ENCODE measurements at regions not wholly inside any gene's neighbourhood (a gene's known extent, or its start where the extent isn't known, plus 50 kb on each side); places are given as distances from the start of the nearest gene placed in this dataset.
A peak's percentile ranks its signal among the peaks of the same experiment; 100 is the strongest.

DNA sequence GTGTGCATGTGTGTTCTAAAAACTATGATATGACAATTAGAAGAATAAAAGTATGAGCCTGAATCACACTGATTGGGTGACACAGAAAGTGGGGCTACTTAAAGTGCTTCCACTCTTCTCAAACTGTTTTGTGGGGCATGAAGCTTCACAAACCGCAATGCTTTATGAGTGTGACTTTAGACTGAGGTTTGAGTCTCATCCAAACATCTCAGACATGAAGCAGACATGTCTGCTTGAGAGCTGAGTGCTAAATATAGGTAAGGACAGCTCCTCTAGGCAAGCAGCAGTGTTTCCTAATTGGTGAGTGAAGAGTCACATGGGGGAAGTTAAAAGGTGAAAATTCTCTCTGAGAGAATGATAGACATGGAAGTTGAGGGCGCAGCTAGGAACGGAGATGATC, 726.9 kb upstream of the CITED2 start:
- H4K20me1 ChIP-seq (ENCODE audit: insufficient read depth): no peaks in the 10 kb centered on the region
- no peak overlapping the region for H3K4me2 ChIP-seq (ENCODE audit: low read length)
- H2AFZ ChIP-seq (ENCODE audit: low read depth, low read length): no peak overlapping the region
- TF ChIP-seq, protein P1, sequence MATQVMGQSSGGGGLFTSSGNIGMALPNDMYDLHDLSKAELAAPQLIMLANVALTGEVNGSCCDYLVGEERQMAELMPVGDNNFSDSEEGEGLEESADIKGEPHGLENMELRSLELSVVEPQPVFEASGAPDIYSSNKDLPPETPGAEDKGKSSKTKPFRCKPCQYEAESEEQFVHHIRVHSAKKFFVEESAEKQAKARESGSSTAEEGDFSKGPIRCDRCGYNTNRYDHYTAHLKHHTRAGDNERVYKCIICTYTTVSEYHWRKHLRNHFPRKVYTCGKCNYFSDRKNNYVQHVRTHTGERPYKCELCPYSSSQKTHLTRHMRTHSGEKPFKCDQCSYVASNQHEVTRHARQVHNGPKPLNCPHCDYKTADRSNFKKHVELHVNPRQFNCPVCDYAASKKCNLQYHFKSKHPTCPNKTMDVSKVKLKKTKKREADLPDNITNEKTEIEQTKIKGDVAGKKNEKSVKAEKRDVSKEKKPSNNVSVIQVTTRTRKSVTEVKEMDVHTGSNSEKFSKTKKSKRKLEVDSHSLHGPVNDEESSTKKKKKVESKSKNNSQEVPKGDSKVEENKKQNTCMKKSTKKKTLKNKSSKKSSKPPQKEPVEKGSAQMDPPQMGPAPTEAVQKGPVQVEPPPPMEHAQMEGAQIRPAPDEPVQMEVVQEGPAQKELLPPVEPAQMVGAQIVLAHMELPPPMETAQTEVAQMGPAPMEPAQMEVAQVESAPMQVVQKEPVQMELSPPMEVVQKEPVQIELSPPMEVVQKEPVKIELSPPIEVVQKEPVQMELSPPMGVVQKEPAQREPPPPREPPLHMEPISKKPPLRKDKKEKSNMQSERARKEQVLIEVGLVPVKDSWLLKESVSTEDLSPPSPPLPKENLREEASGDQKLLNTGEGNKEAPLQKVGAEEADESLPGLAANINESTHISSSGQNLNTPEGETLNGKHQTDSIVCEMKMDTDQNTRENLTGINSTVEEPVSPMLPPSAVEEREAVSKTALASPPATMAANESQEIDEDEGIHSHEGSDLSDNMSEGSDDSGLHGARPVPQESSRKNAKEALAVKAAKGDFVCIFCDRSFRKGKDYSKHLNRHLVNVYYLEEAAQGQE (IDR thresholded peaks at IDR 0.05; ENCODE audit: borderline replicate concordance): no peak
- no peaks in the 10 kb centered on the region for H3K9me2 ChIP-seq (ENCODE audit: insufficient read depth, low read length)
- H3K27ac ChIP-seq (ENCODE audit: low read length): no peak overlapping the region
- no peaks in the 10 kb centered on the region for H3K36me3 ChIP-seq (ENCODE audit: insufficient read depth, low read length)
- no peaks in the 10 kb centered on the region for H3K9me3 ChIP-seq (ENCODE audit: low read length)
- no peak overlapping the region for H3K4me3 ChIP-seq (ENCODE audit: low read length)
- H3K27me3 ChIP-seq (ENCODE audit: insufficient read depth, low read depth, low read length): no peaks in the 10 kb centered on the region
- no peaks in the 10 kb centered on the region for H3K79me2 ChIP-seq (replicated peaks; ENCODE audit: insufficient read depth, low read length)
- H3F3A ChIP-seq (ENCODE audit: insufficient read depth, low read length, poor library complexity, severe bottlenecking): no peaks in the 10 kb centered on the region
- no peak overlapping the region for H3K9ac ChIP-seq (ENCODE audit: low read length)

- Histone ChIP-seq H3K27ac (ENCODE audit: low read length) (peak overlapping the region; percentile 35), H3K9me3 (ENCODE audit: low read length) (no peaks in the 10 kb centered on the region), H3K9ac (ENCODE audit: low read length) (no peak overlapping the region), H3K9me2 (ENCODE audit: insufficient read depth, low read length) (no peaks in the 10 kb centered on the region), H4K20me1 (ENCODE audit: insufficient read depth) (no peaks in the 10 kb centered on the region), H3K4me2 (ENCODE audit: low read length) (no peak overlapping the region), H3K4me3 (ENCODE audit: low read length) (no peak overlapping the region), H3K27me3 (ENCODE audit: insufficient read depth, low read depth, low read length) (no peaks in the 10 kb centered on the region), H3K36me3 (ENCODE audit: insufficient read depth, low read length) (no peaks in the 10 kb centered on the region), H3K79me2 (replicated peaks; ENCODE audit: insufficient read depth, low read length) (no peaks in the 10 kb centered on the region), H3F3A (ENCODE audit: insufficient read depth, low read length, poor library complexity, severe bottlenecking) (no peaks in the 10 kb centered on the region), H2AFZ (ENCODE audit: low read depth, low read length) (no peak overlapping the region)
- peak; percentile 11 for TF ChIP-seq RAD21 (conservative IDR thresholded peaks at IDR 0.05)
- TF ChIP-seq MXI1 (conservative IDR thresholded peaks at IDR 0.05; ENCODE audit: poor library complexity, severe bottlenecking): no peak
These were observed 721.1 kb upstream of the CITED2 start for GRCh38 chr6:140095532-140095931.

- no peaks in the 10 kb centered on the region for H3K9me2 ChIP-seq (ENCODE audit: insufficient read depth, low read length)
- H3K9ac ChIP-seq (ENCODE audit: low read length): no peak overlapping the region
- H3K36me3 ChIP-seq (ENCODE audit: insufficient read depth, low read length): no peaks in the 10 kb centered on the region
- H2AFZ ChIP-seq (ENCODE audit: low read depth, low read length): no peak overlapping the region
- H3K4me2 ChIP-seq (ENCODE audit: low read length): no peak overlapping the region
- TF ChIP-seq POLR2AphosphoS5 (IDR thresholded peaks at IDR 0.05): no peak
- TF ChIP-seq TAF1 (IDR thresholded peaks at IDR 0.05; ENCODE audit: low read depth): no peak
- TF ChIP-seq SMC3 (conservative IDR thresholded peaks at IDR 0.05; ENCODE audit: poor library complexity): no peak
- no peak for TF ChIP-seq CTCF (IDR thresholded peaks at IDR 0.05; ENCODE audit: poor library complexity, severe bottlenecking)
- no peak for TF ChIP-seq EP300 (conservative IDR thresholded peaks at IDR 0.05; ENCODE audit: poor library complexity, severe bottlenecking)
- no peak for TF ChIP-seq EZH2 (IDR thresholded peaks at IDR 0.05; ENCODE audit: borderline replicate concordance, insufficient read depth, low read length, poor library complexity, severe bottlenecking)
- no peak for TF ChIP-seq RAD21 (conservative IDR thresholded peaks at IDR 0.05)
- TF ChIP-seq, protein P1 (IDR thresholded peaks at IDR 0.05; ENCODE audit: borderline replicate concordance): no peak
- no peak for TF ChIP-seq MXI1 (conservative IDR thresholded peaks at IDR 0.05; ENCODE audit: poor library complexity, severe bottlenecking)
- H3K9me3 ChIP-seq (ENCODE audit: low read length): no peaks in the 10 kb centered on the region
- no peaks in the 10 kb centered on the region for H3F3A ChIP-seq (ENCODE audit: insufficient read depth, low read length, poor library complexity, severe bottlenecking)
- no peaks in the 10 kb centered on the region for H4K20me1 ChIP-seq (ENCODE audit: insufficient read depth)
- no peak overlapping the region for H3K4me3 ChIP-seq (ENCODE audit: low read length)
- no peaks in the 10 kb centered on the region for H3K79me2 ChIP-seq (replicated peaks; ENCODE audit: insufficient read depth, low read length)
- H3K27ac ChIP-seq (ENCODE audit: low read length): no peak overlapping the region
- H3K27me3 ChIP-seq (ENCODE audit: insufficient read depth, low read depth, low read length): no peaks in the 10 kb centered on the region
These were observed 717.4 kb upstream of the CITED2 start for GRCh38 chr6:140091895-140092294.

Measured in neural cell (in vitro differentiated cells).